ENCODE measurements at regions not wholly inside any gene's neighbourhood (a gene's known extent, or its start where the extent isn't known, plus 50 kb on each side); places are given as distances from the start of the nearest gene placed in this dataset.

DNA sequence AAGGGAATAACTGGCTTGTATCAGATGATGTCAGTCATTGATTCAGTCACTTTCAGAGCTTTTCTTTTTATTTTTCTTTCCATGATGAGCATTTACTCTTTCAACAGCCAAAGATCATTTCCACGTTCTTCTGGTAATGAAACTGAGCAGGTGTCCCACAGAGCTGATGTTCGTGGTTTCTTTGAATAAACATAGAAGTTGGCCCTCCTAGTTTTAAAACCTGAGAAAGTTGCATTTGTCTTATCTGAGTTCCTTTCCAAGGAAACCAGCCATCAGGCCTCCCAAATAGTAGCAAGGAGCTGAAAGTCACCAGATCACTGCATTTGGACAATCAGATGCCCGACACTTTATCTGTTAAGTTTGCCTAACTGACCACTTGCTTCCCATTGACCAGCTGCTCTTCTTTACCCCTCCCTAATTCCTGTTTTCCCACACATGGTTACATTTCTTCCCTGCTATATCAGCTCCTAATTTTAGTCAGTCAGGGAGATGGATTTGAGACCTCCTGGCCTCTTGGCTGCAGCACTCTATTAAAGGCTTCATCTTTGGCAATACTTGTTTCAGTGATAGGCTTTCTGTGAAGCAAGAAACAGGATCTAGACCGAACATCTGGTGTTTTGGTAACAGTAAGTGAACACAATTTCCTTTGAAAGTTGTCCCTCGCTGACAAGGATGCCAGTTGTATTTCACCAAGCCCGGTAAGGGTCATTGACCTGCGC is 420.8 kb downstream of the CHSY3 start:
- TF ChIP-seq, protein P1, sequence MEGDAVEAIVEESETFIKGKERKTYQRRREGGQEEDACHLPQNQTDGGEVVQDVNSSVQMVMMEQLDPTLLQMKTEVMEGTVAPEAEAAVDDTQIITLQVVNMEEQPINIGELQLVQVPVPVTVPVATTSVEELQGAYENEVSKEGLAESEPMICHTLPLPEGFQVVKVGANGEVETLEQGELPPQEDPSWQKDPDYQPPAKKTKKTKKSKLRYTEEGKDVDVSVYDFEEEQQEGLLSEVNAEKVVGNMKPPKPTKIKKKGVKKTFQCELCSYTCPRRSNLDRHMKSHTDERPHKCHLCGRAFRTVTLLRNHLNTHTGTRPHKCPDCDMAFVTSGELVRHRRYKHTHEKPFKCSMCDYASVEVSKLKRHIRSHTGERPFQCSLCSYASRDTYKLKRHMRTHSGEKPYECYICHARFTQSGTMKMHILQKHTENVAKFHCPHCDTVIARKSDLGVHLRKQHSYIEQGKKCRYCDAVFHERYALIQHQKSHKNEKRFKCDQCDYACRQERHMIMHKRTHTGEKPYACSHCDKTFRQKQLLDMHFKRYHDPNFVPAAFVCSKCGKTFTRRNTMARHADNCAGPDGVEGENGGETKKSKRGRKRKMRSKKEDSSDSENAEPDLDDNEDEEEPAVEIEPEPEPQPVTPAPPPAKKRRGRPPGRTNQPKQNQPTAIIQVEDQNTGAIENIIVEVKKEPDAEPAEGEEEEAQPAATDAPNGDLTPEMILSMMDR (conservative IDR thresholded peaks at IDR 0.05): no peak
- TF ChIP-seq EZH2 (IDR thresholded peaks at IDR 0.05; ENCODE audit: low read depth): no peak
